ENCODE measurements at regions not wholly inside any gene's neighbourhood (a gene's known extent, or its start where the extent isn't known, plus 50 kb on each side); places are given as distances from the start of the nearest gene placed in this dataset.
"Not testable (repeated sequence)": the region's sequence is repeated elsewhere in the genome, so short reads cannot be mapped to it uniquely, and the experiment has no call there.

GRCh38 chr22:47423861-47424820, 661.7 kb downstream of the TBC1D22A start:
- DNase-seq: no peak

GRCh38 chr22:47423266-47423665, 660.8 kb downstream of the TBC1D22A start:
- no peak for DNase-seq

GRCh38 chr22:47422736-47423135, 660.3 kb downstream of the TBC1D22A start:
- no peak for DNase-seq

- no peak for DNase-seq
Measured at GRCh38 chr22:47421846-47422245, 659.4 kb downstream of the TBC1D22A start.

- no peak for DNase-seq
Measured at GRCh38 chr22:47420211-47420610, 657.8 kb downstream of the TBC1D22A start.

GRCh38 chr22:47419239-47419638, 656.8 kb downstream of the TBC1D22A start:
- DNase-seq: no peak

- no peak for DNase-seq
Measured at GRCh38 chr22:47417699-47418098, 655.2 kb downstream of the TBC1D22A start.

GRCh38 chr22:47411006-47411405, 648.6 kb downstream of the TBC1D22A start:
- DNase-seq: no peak

- no peak for DNase-seq
Measured at GRCh38 chr22:47409539-47410275, 647.3 kb downstream of the TBC1D22A start.

- no peak for DNase-seq
Measured at GRCh38 chr22:47408409-47408808, 646.0 kb downstream of the TBC1D22A start.

GRCh38 chr22:47407461-47408025, 645.1 kb downstream of the TBC1D22A start:
- DNase-seq: no peak

- no peak for DNase-seq
Measured at GRCh38 chr22:47406896-47407295, 644.4 kb downstream of the TBC1D22A start.

- DNase-seq: no peak
Measured at GRCh38 chr22:47406180-47406834, 643.9 kb downstream of the TBC1D22A start.

- DNase-seq: not testable (repeated sequence)
Measured at GRCh38 chr22:47405222-47405621, 642.8 kb downstream of the TBC1D22A start.

GRCh38 chr22:47402876-47403525, 640.6 kb downstream of the TBC1D22A start:
- no peak for DNase-seq

GRCh38 chr22:47401976-47402770, 639.7 kb downstream of the TBC1D22A start:
- DNase-seq: no peak

GRCh38 chr22:47401592-47401898, 639.1 kb downstream of the TBC1D22A start:
- peak; percentile 2 for DNase-seq

- no peak for DNase-seq
Measured at GRCh38 chr22:47400701-47401591, 638.5 kb downstream of the TBC1D22A start.

- not testable (repeated sequence) for DNase-seq
Measured at GRCh38 chr22:47400131-47400530, 637.7 kb downstream of the TBC1D22A start.

- DNase-seq: no peak
Measured at GRCh38 chr22:47398921-47399790, 636.7 kb downstream of the TBC1D22A start.
